ENCODE measurements at regions not wholly inside any gene's neighbourhood (a gene's known extent, or its start where the extent isn't known, plus 50 kb on each side); places are given as distances from the start of the nearest gene placed in this dataset.
"Not testable (repeated sequence)": the region's sequence is repeated elsewhere in the genome, so short reads cannot be mapped to it uniquely, and the experiment has no call there.

- DNase-seq (ENCODE audit: low read depth): no peak
Observed at GRCh38 chr5:10921160-10921559, 160.1 kb upstream of the DAP start.

- no peak for DNase-seq (ENCODE audit: low read depth)
Observed at GRCh38 chr5:10920400-10920799, 159.4 kb upstream of the DAP start.

GRCh38 chr5:10914741-10915480 lies 153.9 kb upstream of the DAP start:
- DNase-seq (ENCODE audit: low read depth): no peak

GRCh38 chr5:10913841-10914240 lies 152.8 kb upstream of the DAP start:
- peak; percentile 80 for DNase-seq (ENCODE audit: low read depth)

GRCh38 chr5:10913181-10913810 lies 152.3 kb upstream of the DAP start:
- DNase-seq (ENCODE audit: low read depth): no peak

- DNase-seq (ENCODE audit: low read depth): no peak
Observed at GRCh38 chr5:10912435-10912834, 151.4 kb upstream of the DAP start.

GRCh38 chr5:10910261-10910660 lies 149.2 kb upstream of the DAP start:
- no peak for DNase-seq (ENCODE audit: low read depth)

- no peak for DNase-seq (ENCODE audit: low read depth)
Observed at GRCh38 chr5:10904862-10905432, 143.9 kb upstream of the DAP start.

- no peak for DNase-seq (ENCODE audit: low read depth)
Observed at GRCh38 chr5:10903786-10904560, 142.9 kb upstream of the DAP start.

GRCh38 chr5:10902145-10902544 lies 141.1 kb upstream of the DAP start:
- peak; percentile 71 for DNase-seq (ENCODE audit: low read depth)

GRCh38 chr5:10898514-10898913 lies 137.5 kb upstream of the DAP start:
- DNase-seq (ENCODE audit: low read depth): no peak

- DNase-seq (ENCODE audit: low read depth): peak; percentile 51
Observed at GRCh38 chr5:10896016-10896415, 135.0 kb upstream of the DAP start.

- DNase-seq (ENCODE audit: low read depth): peak; percentile 39
Observed at GRCh38 chr5:10894445-10895054, 133.5 kb upstream of the DAP start.

- no peak for DNase-seq (ENCODE audit: low read depth)
Observed at GRCh38 chr5:10892911-10893215, 131.8 kb upstream of the DAP start.

GRCh38 chr5:10892147-10892910 lies 131.3 kb upstream of the DAP start:
- no peak for DNase-seq (ENCODE audit: low read depth)

GRCh38 chr5:10891193-10891592 lies 130.2 kb upstream of the DAP start:
- no peak for DNase-seq (ENCODE audit: low read depth)

GRCh38 chr5:10886497-10886896 lies 125.5 kb upstream of the DAP start:
- DNase-seq (ENCODE audit: low read depth): no peak

GRCh38 chr5:10885026-10885425 lies 124.0 kb upstream of the DAP start:
- peak; percentile 61 for DNase-seq (ENCODE audit: low read depth)

GRCh38 chr5:10883945-10884344 lies 122.9 kb upstream of the DAP start:
- not testable (repeated sequence) for DNase-seq (ENCODE audit: low read depth)

GRCh38 chr5:10880934-10881333 lies 119.9 kb upstream of the DAP start:
- DNase-seq (ENCODE audit: low read depth): no peak

- not testable (repeated sequence) for DNase-seq (ENCODE audit: low read depth)
Observed at GRCh38 chr5:10876996-10877395, 116.0 kb upstream of the DAP start.

Data from renal cortical epithelial cell (primary cell).